ENCODE measurements at regions not wholly inside any gene's neighbourhood (a gene's known extent, or its start where the extent isn't known, plus 50 kb on each side); places are given as distances from the start of the nearest gene placed in this dataset.

- no peak overlapping the region for H3K9ac ChIP-seq (ENCODE audit: insufficient read depth, low read depth, low read length)
- H3K9me3 ChIP-seq (ENCODE audit: low read length): no peaks in the 10 kb centered on the region
- H3K4me3 ChIP-seq (replicated peaks in 1 of 3; ENCODE audit: insufficient read depth in 1 of 3, low read depth in 2 of 3, low read length in 3 of 3): no peak overlapping the region
- POLR2A ChIA-PET: no interaction called here
- no peaks in the 10 kb centered on the region for H4K20me1 ChIP-seq (ENCODE audit: insufficient read depth, low read length)
- H3K4me2 ChIP-seq (ENCODE audit: low read depth, low read length): no peak overlapping the region
- 2% methylated on average over 3 of the region's 3 CpGs for WGBS (ENCODE audit: low lambda C conversion rate)
- H3K36me3 ChIP-seq (replicated peaks in 1 of 2; ENCODE audit: control insufficient read depth in 1 of 2, insufficient read depth in 2 of 2, low read length in 2 of 2): no peaks in the 10 kb centered on the region
- CTCF ChIA-PET (ENCODE audit: low intra/inter-chr PET ratio, low total read pairs): no interaction called here
- FAIRE-seq (no peak), ATAC-seq (no peak), DNase-seq (ENCODE audit: low spot score) (no peak)
- intact Hi-C loops (cut with micrococcal nuclease; ENCODE audit: unreplicated experiment) (no loop called here), in situ Hi-C loops (cut with HindIII; ENCODE audit: extremely low pct_ligation_motif_present, low pct_unique_long_range_greater_than_20kb) (no loop called here)
- no peaks in the 10 kb centered on the region for H3K79me2 ChIP-seq (ENCODE audit: insufficient read depth, low read length)
- no peak overlapping the region for H2AFZ ChIP-seq (ENCODE audit: low read length)
- TF ChIP-seq RFXANK (CRISPR knock-in tag; IDR thresholded peaks at IDR 0.05): no peak
- no TSS peak for BruUV-seq (replicated peaks)
- H3K4me1 ChIP-seq (ENCODE audit: insufficient read depth, low read length): no peaks in the 10 kb centered on the region
- no peaks in the 10 kb centered on the region for H3K27me3 ChIP-seq (ENCODE audit: control insufficient read depth in 1 of 2, insufficient read depth in 2 of 2, low read length in 2 of 2)
- no peak overlapping the region for H3K27ac ChIP-seq (ENCODE audit: extremely low read length, insufficient read depth, low read length)
These were observed 171.3 kb upstream of the LCORL start for GRCh38 chr4:18192901-18193300.

DNA sequence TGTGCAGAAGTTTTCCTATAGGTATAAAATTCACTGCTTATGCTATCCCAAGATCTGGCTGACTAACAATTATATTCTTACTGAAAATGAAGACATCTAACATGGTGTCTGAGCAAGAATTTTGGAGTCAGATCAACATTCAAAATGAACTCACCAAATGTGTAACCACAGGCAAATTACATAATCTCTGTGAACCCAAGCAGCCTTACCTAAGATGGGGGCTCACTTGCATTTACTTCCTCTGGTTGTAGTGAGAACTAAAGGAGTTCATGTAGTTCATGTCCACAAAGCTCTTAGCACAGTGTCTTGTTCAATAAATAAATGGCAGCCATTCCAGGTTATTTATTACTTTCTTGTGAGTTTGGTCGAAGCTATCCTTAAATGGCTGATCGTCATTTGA is 163.9 kb upstream of the LCORL start:
- POLR2A ChIA-PET: no interaction called here
- ATAC-seq (no peak), FAIRE-seq (no peak), DNase-seq (ENCODE audit: low spot score) (no peak)
- Histone ChIP-seq H3K4me1 (ENCODE audit: insufficient read depth, low read length) (no peaks in the 10 kb centered on the region), H3K4me3 (replicated peaks in 1 of 3; ENCODE audit: insufficient read depth in 1 of 3, low read depth in 2 of 3, low read length in 3 of 3) (no peak overlapping the region), H3K27me3 (ENCODE audit: control insufficient read depth in 1 of 2, insufficient read depth in 2 of 2, low read length in 2 of 2) (no peaks in the 10 kb centered on the region), H3K4me2 (ENCODE audit: low read depth, low read length) (no peak overlapping the region), H3K36me3 (replicated peaks in 1 of 2; ENCODE audit: control insufficient read depth in 1 of 2, insufficient read depth in 2 of 2, low read length in 2 of 2) (no peaks in the 10 kb centered on the region), H4K20me1 (ENCODE audit: insufficient read depth, low read length) (no peaks in the 10 kb centered on the region), H3K9ac (ENCODE audit: insufficient read depth, low read depth, low read length) (no peak overlapping the region), H3K79me2 (ENCODE audit: insufficient read depth, low read length) (no peaks in the 10 kb centered on the region), H3K9me3 (ENCODE audit: low read length) (no peaks in the 10 kb centered on the region), H3K27ac (ENCODE audit: extremely low read length, insufficient read depth, low read length) (no peak overlapping the region), H2AFZ (ENCODE audit: low read length) (no peak overlapping the region)
- WGBS (ENCODE audit: low lambda C conversion rate): 0% methylated on average over 2 of the region's 2 CpGs
- BruUV-seq (replicated peaks): no TSS peak
- TF ChIP-seq TFAP4 (IDR thresholded peaks at IDR 0.05; ENCODE audit: borderline replicate concordance, low read depth): no peak
- no peak for TF ChIP-seq ZNF333 (CRISPR knock-in tag; IDR thresholded peaks at IDR 0.05; ENCODE audit: borderline replicate concordance)
- no peak for TF ChIP-seq ZNF282 (IDR thresholded peaks at IDR 0.05; ENCODE audit: partially characterized antibody)
- no peak for TF ChIP-seq SYNCRIP (IDR thresholded peaks at IDR 0.05; ENCODE audit: insufficient read depth, low read depth, low read length)
- in situ Hi-C loops (cut with HindIII; ENCODE audit: extremely low pct_ligation_motif_present, low pct_unique_long_range_greater_than_20kb): no loop called here
- intact Hi-C loops (cut with micrococcal nuclease; ENCODE audit: unreplicated experiment): no loop called here
- CTCF ChIA-PET (ENCODE audit: low intra/inter-chr PET ratio, low total read pairs): no interaction called here

All from HepG2 (cell line).